PFSK-1 (cell line): ENCODE measurements at regions not wholly inside any gene's neighbourhood (a gene's known extent, or its start where the extent isn't known, plus 50 kb on each side); places are given as distances from the start of the nearest gene placed in this dataset.

ENCODE experiments used
- POLR2AphosphoS5 ChIP-seq: IDR thresholded peaks from 2 replicates; pipeline ENCODE4 v1.6.1; 2012; ENCODE audit warnings: low read depth, mild to moderate bottlenecking, control low read depth, low read length, moderate library complexity
- SIN3A ChIP-seq: IDR thresholded peaks from 2 replicates; pipeline ENCODE4 v1.6.1; 2012; ENCODE audit warnings: mild to moderate bottlenecking, low read length, moderate library complexity, borderline replicate concordance; ENCODE audit not compliant: insufficient read depth
- TAF1 ChIP-seq: IDR thresholded peaks from 2 replicates; pipeline ENCODE4 v1.6.1; 2012; ENCODE audit warnings: low read length, control low read depth, borderline replicate concordance; ENCODE audit not compliant: insufficient read depth
- TF ChIP-seq, protein P1 (sequence below), 2 experiments: IDR thresholded peaks; 2 replicates each; pipeline versions ENCODE4 v1.6.1 to v1.8.0; 2011 to 2012; ENCODE audit warnings: low read depth in 2 of 2, low read length in 2 of 2, control low read depth in 1 of 2, inconsistent platforms in 1 of 2, mild to moderate bottlenecking in 1 of 2, moderate library complexity in 1 of 2; ENCODE audit not compliant: insufficient read depth in 1 of 2

DNA sequence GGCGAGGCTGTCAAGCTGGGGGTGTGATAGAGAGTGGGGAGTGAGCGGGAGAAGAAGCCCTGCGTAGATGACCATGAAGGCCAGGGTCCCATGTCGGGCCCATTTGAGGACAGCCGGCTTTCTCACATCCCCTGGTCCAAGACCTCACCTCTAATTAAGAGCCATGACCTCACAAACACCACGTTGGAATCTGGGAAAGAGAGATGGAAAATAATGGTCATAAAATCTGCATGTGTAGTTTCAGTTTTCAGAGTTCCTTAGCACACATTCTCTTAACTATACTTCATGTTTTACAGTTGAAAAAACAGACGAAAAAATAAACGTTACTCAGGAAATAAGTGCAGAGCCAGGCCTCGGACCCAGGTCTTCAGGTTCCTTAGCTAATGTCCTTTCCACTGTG, 244.8 kb upstream of the SIX2 start:
- no peak for TF ChIP-seq SIN3A
- TF ChIP-seq, protein P1, sequence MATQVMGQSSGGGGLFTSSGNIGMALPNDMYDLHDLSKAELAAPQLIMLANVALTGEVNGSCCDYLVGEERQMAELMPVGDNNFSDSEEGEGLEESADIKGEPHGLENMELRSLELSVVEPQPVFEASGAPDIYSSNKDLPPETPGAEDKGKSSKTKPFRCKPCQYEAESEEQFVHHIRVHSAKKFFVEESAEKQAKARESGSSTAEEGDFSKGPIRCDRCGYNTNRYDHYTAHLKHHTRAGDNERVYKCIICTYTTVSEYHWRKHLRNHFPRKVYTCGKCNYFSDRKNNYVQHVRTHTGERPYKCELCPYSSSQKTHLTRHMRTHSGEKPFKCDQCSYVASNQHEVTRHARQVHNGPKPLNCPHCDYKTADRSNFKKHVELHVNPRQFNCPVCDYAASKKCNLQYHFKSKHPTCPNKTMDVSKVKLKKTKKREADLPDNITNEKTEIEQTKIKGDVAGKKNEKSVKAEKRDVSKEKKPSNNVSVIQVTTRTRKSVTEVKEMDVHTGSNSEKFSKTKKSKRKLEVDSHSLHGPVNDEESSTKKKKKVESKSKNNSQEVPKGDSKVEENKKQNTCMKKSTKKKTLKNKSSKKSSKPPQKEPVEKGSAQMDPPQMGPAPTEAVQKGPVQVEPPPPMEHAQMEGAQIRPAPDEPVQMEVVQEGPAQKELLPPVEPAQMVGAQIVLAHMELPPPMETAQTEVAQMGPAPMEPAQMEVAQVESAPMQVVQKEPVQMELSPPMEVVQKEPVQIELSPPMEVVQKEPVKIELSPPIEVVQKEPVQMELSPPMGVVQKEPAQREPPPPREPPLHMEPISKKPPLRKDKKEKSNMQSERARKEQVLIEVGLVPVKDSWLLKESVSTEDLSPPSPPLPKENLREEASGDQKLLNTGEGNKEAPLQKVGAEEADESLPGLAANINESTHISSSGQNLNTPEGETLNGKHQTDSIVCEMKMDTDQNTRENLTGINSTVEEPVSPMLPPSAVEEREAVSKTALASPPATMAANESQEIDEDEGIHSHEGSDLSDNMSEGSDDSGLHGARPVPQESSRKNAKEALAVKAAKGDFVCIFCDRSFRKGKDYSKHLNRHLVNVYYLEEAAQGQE (IDR thresholded peaks at IDR 0.05; ENCODE audit: insufficient read depth in 1 of 2, low read depth in 2 of 2, low read length in 2 of 2): no peak
- no peak for TF ChIP-seq POLR2AphosphoS5
- TF ChIP-seq TAF1: no peak
